ENCODE measurements at regions not wholly inside any gene's neighbourhood (a gene's known extent, or its start where the extent isn't known, plus 50 kb on each side); places are given as distances from the start of the nearest gene placed in this dataset.

DNA sequence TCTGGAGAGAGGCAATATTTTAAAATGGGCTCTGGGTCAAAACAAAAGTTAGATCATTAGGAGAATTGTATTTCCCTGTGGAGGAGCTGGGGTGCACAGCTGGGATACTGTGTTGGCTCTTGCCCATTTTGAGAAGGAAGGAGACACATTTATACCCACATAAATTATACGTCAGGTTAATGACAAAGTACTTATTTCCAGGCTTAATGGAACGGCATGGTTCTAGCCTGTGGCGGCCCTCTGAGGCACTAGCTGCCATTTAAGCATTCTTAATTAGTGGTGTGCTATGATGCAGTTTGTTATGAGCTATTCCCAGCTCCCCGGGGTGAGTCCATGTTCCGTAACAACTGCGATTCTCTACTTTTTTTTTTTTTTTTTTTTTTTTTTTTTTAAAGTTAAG, 193.5 kb downstream of the SEC23IP start:
- TF ChIP-seq GATA2 (IDR thresholded peaks at IDR 0.05; ENCODE audit: low read depth, low read length) (no peak), GATA3 (IDR thresholded peaks at IDR 0.05; ENCODE audit: low read depth, low read length) (no peak)
